ENCODE measurements at regions not wholly inside any gene's neighbourhood (a gene's known extent, or its start where the extent isn't known, plus 50 kb on each side); places are given as distances from the start of the nearest gene placed in this dataset.

DNA sequence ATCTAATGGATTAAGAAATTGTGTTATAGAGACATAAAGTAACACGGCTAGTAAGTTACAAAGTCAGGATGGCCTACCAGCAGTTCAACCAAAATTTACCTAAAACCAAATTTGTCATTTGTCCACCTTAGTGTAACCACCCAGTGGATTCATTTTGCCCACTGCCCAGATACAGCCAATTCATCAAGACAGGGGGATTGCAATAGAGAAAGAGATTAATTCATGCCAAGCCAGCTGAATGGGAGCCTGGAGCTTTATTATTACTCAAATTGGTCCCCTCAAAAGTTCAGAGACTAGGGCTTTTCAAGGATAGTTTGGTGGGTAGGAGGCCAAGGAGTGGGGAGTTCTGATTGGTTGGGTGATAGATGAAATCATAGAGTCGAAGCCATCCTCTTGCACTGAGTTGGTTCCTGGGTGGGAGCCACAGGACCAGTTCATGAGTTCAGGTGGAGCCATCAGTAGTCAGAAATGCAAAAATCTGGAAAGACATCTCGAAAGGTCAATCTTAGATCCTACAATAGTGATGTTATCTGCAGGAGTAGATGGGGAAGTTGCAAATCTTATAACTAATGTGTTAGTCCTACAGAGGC lies 304.2 kb upstream of the CADM1 start:
- Histone ChIP-seq H3K4me1 (ENCODE audit: insufficient read depth, low read length) (no peaks in the 10 kb centered on the region), H3K9me3 (ENCODE audit: low read length) (peaks cover 24% of the 10 kb centered on the region), H3K79me2 (ENCODE audit: insufficient read depth, low read length) (no peaks in the 10 kb centered on the region), H3K4me2 (ENCODE audit: low read depth, low read length) (no peak overlapping the region), H3K9ac (ENCODE audit: insufficient read depth, low read depth, low read length) (no peak overlapping the region), H3K27me3 (ENCODE audit: control insufficient read depth in 1 of 2, insufficient read depth in 2 of 2, low read length in 2 of 2) (no peaks in the 10 kb centered on the region), H3K36me3 (replicated peaks in 1 of 2; ENCODE audit: control insufficient read depth in 1 of 2, insufficient read depth in 2 of 2, low read length in 2 of 2) (no peaks in the 10 kb centered on the region), H4K20me1 (ENCODE audit: insufficient read depth, low read length) (no peaks in the 10 kb centered on the region), H3K4me3 (replicated peaks in 1 of 3; ENCODE audit: insufficient read depth in 1 of 3, low read depth in 2 of 3, low read length in 3 of 3) (no peak overlapping the region), H3K27ac (ENCODE audit: extremely low read length, insufficient read depth, low read length) (no peak overlapping the region), H2AFZ (ENCODE audit: low read length) (no peak overlapping the region)
- 20% methylated on average over 3 of the region's 3 CpGs for whole genome bisulfite sequencing (ENCODE audit: low lambda C conversion rate)
- FAIRE-seq (no peak), ATAC-seq (no peak), DNase-seq (ENCODE audit: low spot score) (no peak)
- intact Hi-C loops (cut with micrococcal nuclease; ENCODE audit: unreplicated experiment): no loop called here
- TF ChIP-seq, protein P1, sequence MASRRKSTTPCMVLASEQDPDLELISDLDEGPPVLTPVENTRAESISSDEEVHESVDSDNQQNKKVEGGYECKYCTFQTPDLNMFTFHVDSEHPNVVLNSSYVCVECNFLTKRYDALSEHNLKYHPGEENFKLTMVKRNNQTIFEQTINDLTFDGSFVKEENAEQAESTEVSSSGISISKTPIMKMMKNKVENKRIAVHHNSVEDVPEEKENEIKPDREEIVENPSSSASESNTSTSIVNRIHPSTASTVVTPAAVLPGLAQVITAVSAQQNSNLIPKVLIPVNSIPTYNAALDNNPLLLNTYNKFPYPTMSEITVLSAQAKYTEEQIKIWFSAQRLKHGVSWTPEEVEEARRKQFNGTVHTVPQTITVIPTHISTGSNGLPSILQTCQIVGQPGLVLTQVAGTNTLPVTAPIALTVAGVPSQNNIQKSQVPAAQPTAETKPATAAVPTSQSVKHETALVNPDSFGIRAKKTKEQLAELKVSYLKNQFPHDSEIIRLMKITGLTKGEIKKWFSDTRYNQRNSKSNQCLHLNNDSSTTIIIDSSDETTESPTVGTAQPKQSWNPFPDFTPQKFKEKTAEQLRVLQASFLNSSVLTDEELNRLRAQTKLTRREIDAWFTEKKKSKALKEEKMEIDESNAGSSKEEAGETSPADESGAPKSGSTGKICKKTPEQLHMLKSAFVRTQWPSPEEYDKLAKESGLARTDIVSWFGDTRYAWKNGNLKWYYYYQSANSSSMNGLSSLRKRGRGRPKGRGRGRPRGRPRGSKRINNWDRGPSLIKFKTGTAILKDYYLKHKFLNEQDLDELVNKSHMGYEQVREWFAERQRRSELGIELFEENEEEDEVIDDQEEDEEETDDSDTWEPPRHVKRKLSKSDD (CRISPR knock-in tag; IDR thresholded peaks at IDR 0.05; ENCODE audit: low read depth): no peak
- TF ChIP-seq ZNF746 (CRISPR knock-in tag; IDR thresholded peaks at IDR 0.05): no peak
- TF ChIP-seq RFXANK (CRISPR knock-in tag; IDR thresholded peaks at IDR 0.05): no peak
- ChIA-PET CTCF (ENCODE audit: low intra/inter-chr PET ratio, low total read pairs) (no interaction called here), POLR2A (no interaction called here)
- BruUV-seq (replicated peaks): no TSS peak
- in situ Hi-C loops (cut with HindIII; ENCODE audit: extremely low pct_ligation_motif_present, low pct_unique_long_range_greater_than_20kb): no loop called here

GRCh38 chr11:115806056-115806455 lies 301.8 kb upstream of the CADM1 start:
- in situ Hi-C loops (cut with HindIII; ENCODE audit: extremely low pct_ligation_motif_present, low pct_unique_long_range_greater_than_20kb): no loop called here
- POLR2A ChIA-PET: no interaction called here
- DNase-seq (ENCODE audit: low spot score) (no peak), ATAC-seq (no peak), FAIRE-seq (no peak)
- BruUV-seq (replicated peaks): no TSS peak
- Histone ChIP-seq H3K9ac (ENCODE audit: insufficient read depth, low read depth, low read length) (no peak overlapping the region), H3K79me2 (ENCODE audit: insufficient read depth, low read length) (no peaks in the 10 kb centered on the region), H3K27me3 (ENCODE audit: control insufficient read depth in 1 of 2, insufficient read depth in 2 of 2, low read length in 2 of 2) (no peaks in the 10 kb centered on the region; a peak in 1 of 5 replicates), H3K27ac (ENCODE audit: extremely low read length, insufficient read depth, low read length) (no peak overlapping the region), H3K9me3 (ENCODE audit: low read length) (peaks cover 24% of the 10 kb centered on the region), H2AFZ (ENCODE audit: low read length) (no peak overlapping the region), H3K4me1 (ENCODE audit: insufficient read depth, low read length) (no peaks in the 10 kb centered on the region), H3K4me3 (replicated peaks in 1 of 3; ENCODE audit: insufficient read depth in 1 of 3, low read depth in 2 of 3, low read length in 3 of 3) (no peak overlapping the region), H4K20me1 (ENCODE audit: insufficient read depth, low read length) (no peaks in the 10 kb centered on the region), H3K4me2 (ENCODE audit: low read depth, low read length) (no peak overlapping the region), H3K36me3 (replicated peaks in 1 of 2; ENCODE audit: control insufficient read depth in 1 of 2, insufficient read depth in 2 of 2, low read length in 2 of 2) (no peaks in the 10 kb centered on the region)
- CTCF ChIA-PET (ENCODE audit: low intra/inter-chr PET ratio, low total read pairs): no interaction called here
- intact Hi-C loops (cut with micrococcal nuclease; ENCODE audit: unreplicated experiment): no loop called here
- TF ChIP-seq ZNF484 (CRISPR knock-in tag; IDR thresholded peaks at IDR 0.05; ENCODE audit: borderline replicate concordance, low read depth) (no peak), KAT7 (CRISPR knock-in tag; IDR thresholded peaks at IDR 0.05; ENCODE audit: borderline replicate concordance) (no peak), SRF (IDR thresholded peaks at IDR 0.05; ENCODE audit: low read depth, low read length) (no peak), MED8 (CRISPR knock-in tag; IDR thresholded peaks at IDR 0.05; ENCODE audit: insufficient replicate concordance) (no peak), TCF12 (IDR thresholded peaks at IDR 0.05) (no peak), TCF12 (CRISPR knock-in tag; IDR thresholded peaks at IDR 0.05) (no peak), JUN (CRISPR knock-in tag; IDR thresholded peaks at IDR 0.05) (no peak), PAF1 (CRISPR knock-in tag; IDR thresholded peaks at IDR 0.05) (no peak), REL (CRISPR knock-in tag; conservative IDR thresholded peaks at IDR 0.05) (no peak), CREM (IDR thresholded peaks at IDR 0.05) (no peak), CREM (CRISPR knock-in tag; IDR thresholded peaks at IDR 0.05) (no peak), ZNF839 (CRISPR knock-in tag; IDR thresholded peaks at IDR 0.05; ENCODE audit: borderline replicate concordance) (no peak), ZNF644 (CRISPR knock-in tag; IDR thresholded peaks at IDR 0.05; ENCODE audit: low read depth) (no peak), ZNF530 (CRISPR knock-in tag; IDR thresholded peaks at IDR 0.05; ENCODE audit: low read depth) (no peak), MIER3 (CRISPR knock-in tag; IDR thresholded peaks at IDR 0.05; ENCODE audit: borderline replicate concordance) (no peak), ZEB1 (IDR thresholded peaks at IDR 0.05; ENCODE audit: insufficient replicate concordance, low read depth) (no peak), KMT2A (CRISPR knock-in tag; IDR thresholded peaks at IDR 0.05) (no peak), ATAD3A (CRISPR knock-in tag; IDR thresholded peaks at IDR 0.05) (no peak)
- WGBS (ENCODE audit: low lambda C conversion rate): 88% methylated on average over 2 of the region's 2 CpGs

Measured in HepG2 (cell line).